Activated T-cell treated with anti-CD3 and anti-CD28 coated beads for 1 hour (primary cell): ENCODE measurements at regions not wholly inside any gene's neighbourhood (a gene's known extent, or its start where the extent isn't known, plus 50 kb on each side); places are given as distances from the start of the nearest gene placed in this dataset.

Source experiments
- DNase-seq: peaks from one replicate; pipeline ENCODE4 v3.0.0-alpha.2; 2020; ENCODE audit warnings: low read depth

DNA sequence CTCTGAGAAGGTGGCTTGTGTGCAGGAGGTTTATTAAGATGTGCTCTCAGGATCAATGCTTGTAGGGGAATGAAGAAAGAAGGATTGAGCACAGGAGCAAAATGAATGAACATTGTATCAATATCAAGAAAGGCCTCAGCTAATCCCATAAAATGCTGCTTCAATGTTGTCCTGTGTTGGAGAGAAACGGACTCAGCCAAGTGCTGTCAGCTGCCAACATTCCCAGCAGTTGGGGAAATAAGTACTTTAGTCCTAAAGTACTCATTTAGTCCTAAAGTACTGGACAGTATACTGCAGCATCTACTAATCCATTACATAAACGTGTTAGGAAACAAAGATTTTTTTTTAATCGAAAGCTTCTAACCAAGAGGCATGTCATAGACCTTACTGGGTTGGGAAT lies 255.9 kb downstream of the SEC23A start:
- DNase-seq, result no peak

DNA sequence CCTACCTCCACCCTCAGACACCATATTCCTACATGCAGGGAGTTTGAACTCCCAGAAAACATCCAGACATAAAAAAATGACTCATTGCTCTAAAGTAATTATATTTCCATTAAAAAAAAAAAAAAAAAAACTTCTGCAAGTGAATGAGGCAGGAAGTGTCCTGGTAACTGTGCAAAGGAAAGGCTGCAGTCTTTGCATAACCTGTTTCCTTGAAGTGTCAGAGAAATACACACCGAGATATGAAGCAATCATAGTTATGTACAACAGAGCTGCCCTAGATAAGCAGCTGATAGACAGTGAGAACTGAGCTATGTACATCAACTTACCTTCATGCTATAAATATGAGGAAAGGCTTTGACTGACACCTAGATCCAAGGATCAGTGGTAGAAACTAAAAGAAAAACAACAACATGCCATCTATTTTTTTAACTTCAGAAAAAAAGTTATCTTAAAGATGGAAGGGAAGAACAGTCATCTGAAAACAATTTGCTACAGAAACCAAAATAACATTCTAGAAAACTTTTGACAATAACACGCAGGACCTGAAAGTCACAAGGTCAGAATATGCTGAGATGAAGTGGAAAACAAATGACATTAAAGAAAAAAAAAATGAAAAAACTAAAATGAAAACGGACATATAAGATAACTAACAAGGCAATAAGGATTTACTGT lies 263.2 kb downstream of the SEC23A start:
- no peak for DNase-seq

DNA sequence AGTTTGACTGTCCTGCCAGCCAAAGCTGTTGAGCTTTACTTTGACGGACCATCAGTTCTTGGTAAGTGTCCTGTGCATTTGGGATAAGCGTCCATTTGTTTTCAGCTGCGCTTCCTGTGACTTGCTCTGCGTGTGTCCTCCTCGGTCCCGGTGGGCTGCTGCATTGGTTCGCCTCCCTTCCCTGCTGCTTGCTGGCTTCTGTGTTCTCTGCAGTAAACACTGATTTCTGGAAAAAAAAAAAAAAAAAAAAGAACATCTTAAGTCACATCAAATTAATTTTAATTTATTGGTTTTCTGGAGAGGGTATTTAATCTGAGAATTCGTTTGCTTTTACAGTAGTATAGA lies 264.1 kb downstream of the SEC23A start:
- DNase-seq, result no peak

DNA sequence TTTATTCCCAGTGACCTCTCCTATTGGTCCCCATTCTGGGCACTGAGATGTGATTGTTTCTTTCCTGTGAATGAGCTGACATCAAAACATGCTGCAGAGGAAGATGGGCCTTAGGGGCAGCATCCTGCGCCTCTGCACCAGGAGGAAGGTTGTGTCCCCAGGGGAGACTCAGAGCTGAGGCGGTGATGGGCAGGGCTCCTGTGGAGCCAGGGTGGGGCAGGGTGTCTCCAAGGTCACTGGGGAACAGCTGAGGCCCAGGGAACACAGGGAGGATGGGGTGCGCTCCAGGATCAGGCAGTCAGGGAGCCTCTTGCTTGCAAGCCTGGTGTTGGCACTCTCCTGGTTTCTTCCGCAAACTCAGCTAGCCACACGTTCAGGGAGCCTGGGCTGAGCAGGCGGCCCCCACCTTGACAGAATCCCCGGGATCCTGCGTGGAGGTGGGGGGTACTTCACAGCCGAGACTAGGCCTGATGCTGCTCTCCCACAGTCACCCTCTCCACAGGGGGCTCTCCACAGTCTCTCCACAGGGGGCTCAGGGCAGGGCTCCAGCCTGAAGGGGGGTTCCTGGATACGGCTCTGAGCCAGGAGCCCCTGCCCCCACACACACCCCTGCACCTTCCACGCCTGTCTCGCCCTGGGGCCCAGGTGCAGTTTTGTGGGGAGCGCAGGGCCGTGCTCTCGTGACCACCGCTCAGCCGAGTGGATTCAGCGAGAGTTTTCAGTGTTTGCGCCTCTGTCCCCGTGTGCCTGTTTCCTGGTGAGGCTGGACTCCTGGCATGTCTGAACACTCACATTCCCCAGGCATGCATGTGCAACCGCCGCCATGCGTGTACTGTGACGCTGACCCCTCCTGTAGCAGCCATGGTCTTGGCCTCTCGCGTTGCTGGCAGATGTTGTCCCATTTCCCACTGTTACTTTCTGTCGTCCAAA lies 264.7 kb downstream of the SEC23A start:
- DNase-seq, result no peak

DNA sequence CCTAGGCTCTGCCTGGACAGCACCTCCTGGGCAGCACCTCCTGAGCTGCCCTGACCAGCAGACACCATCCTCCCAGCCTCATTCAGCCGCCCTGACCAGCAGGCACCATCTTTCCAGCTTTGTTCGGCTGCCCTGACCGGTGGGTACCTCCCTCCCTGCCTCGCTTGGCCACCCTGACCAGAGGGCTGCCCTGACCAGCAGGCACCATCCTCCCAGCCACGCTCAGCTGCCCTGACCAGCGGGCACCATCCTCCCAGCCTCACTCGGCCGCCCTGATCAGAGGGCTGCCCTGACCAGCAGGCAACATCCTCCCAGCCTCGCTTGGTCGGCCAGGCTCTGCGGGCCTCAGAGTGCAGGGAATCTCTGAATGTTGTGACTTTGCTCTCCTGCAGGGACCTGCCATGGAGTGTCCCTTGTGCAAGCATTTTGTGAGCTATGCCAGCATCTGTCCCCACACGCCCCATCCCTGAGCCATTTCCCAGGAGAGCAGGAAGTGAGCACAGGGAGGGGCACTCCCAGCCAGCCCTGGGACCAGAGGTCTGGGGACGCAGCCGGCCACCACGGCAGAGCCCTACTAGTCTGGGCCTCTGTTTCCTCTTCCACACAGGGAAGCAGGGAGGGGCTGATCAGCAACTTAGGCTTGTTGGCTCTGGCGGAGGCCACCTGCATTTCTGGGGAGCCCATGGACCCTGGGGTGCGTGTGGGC lies 265.5 kb downstream of the SEC23A start:
- no peak for DNase-seq

DNA sequence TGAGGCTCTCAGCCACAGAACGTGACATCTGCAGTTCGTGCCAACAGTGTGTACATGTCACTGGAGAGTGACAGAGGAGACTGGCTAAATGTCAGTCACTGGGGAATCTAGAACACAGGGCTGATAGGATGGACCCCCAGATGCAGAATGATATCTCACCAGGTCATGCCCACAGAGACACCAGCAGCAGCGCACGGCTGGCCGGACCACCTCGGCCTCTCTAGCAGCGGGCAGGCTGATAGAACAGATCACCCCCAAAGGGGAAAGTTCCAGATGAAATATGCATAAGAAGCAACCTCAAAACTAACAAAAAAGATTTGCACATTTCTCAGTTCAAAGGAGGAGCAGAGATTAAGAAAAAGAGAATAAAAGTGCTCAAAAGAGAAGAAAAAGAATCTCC lies 266.5 kb downstream of the SEC23A start:
- no peak for DNase-seq

DNA sequence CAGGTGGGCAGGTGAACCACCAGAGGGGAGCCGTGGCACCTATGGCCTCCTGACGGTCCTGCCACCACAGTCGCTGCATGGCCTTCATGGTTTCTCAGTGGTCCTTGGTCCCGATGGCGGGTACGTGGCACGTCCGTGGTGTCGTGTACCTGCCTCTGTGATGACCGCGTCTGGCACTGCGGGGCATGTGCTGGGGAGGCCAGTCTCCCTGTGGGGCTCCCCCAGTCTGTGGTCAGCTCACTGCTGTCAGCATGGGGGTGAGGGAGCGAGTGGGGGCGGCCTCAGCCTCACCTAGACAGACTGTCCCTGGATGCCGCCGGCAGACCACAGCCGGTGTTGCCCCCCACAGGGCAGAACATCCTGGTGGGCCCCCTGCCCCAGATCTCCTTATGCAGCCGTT lies 267.2 kb downstream of the SEC23A start:
- no peak for DNase-seq

DNA sequence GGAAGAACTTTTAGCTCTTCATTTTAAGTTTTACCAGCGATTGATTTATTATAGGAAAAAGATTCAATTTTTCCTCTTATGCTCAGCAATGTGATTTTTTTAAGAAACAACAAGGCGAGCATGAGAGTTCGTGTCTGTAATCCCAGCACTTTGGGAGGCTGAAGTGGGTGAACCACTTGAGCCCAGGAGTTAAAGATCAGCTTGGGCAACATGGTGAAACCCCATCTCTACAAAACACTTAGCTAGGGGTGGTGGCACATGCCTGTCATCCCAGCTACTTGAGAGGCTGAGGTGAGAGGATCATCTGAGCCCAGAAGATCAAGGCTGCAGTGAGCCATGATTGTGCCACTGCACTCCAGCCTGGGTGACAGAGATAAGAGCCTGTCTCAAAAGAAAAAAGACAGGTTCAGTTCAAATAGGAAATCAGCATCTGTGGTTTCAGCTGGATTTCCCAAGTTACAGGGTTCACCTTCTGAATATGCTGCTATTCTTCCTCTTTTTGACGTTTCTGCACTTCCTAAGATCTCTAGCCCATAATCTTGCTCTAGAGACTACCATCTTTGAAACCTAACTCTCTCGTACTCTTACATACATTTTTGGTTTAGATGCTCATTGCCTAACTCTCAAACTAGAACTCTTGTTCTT lies 274.7 kb downstream of the SEC23A start:
- no peak for DNase-seq

DNA sequence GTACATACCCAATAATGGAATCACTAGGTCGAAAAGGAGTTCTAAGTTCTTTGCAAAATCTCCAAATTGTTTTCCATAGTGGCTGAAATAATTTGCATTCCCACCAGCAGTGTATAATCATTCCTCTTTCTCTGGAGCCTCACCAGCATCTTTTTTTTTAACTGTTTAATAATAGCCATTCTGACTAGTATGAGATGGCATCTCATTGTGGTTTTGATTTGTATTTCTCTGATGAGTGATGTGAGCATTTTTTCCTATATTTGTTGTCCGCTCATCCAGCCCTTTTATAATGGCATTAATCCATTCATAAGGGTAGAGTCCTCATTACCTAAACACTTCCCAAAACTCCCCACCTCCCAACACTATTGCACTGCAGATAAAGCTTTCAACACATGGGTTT lies 278.3 kb downstream of the SEC23A start:
- no peak for DNase-seq

DNA sequence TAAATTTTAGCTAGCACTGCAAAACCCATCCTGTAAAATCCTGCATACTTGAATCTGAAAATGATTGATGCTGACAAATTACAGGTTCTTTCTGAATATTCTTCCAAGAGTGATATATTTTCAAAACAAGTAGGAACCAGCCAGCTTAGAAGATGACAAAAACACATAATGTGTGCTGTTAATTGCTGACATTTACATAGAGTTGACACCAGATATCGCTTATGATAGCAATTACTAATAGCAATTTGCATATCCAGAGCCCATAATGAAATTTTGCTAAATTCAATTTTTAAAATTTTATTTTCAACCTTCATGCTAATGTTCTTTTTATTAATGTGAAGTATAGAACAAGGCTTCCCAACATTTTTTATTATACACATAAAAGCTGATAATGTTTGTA lies 284.5 kb downstream of the SEC23A start:
- DNase-seq, result no peak

DNA sequence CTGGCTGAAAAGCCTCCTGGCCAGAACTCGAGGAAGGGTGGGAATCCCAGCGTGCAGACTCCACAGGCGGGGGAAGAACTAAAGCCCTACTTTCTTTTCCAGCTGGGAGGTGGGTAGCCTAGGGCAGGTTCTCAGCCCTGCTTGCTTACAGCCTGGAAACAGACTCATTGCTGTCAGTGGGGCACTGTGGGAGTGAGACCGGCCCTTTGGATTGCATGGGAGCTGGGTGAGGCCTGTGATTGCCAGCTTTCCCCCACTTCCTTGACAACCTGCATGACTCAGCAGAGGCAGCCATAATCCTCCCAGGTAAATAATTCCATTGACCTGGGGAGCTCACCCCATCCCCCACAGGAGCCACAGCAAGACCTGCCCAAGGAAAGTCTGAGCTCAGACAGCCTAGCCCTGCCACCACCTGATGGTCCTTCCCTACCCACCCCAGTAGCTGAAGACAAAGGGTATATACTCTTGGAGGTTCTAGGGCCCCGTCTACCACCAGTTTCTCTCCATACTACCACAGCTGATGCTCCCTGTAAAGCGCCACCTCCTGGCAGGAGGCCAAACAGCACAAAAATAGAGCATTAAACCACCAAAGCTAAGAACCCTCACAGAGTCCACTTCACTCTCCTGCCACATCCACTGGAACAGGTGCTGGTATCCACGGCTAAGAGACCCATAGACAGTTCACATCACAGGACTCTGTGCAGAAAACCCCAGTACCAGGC lies 294.1 kb downstream of the SEC23A start:
- DNase-seq, result no peak

DNA sequence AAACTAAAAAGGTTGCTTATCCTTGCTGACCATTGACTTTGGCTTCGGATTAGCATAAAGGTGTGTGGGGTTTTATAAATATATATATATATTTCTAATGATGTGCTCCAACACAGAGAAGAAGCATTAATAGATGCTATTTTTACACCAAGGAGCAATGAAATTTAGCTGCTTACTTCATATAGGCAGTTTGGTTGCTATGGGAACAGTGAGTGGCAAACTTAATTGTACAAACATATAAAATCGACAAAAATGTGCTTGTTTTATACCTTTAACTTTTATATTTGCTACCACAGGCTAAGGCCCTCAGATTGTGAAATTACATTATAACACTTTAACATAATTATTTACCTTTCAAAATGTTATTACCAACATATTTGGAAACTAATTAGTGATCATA lies 303.4 kb downstream of the SEC23A start:
- no peak for DNase-seq

DNA sequence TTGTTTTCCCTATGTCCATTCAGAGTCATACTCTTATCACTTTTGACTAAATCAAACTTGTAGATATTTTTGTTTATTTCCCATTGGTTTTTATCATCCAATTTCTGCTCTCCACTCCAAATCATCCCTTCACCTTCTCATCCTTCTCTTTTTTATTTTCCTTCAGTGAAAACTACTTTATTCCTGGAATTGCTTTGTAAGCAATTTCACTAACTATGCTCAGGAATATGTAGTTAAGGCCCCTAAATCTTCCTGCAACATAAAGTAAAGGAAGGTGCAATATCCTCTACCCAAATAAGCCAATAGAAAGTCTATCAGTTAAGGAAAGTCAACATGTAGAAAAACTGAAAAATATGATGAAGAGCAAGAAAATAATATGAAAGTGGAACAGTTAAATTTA lies 308.4 kb downstream of the SEC23A start:
- no peak for DNase-seq

DNA sequence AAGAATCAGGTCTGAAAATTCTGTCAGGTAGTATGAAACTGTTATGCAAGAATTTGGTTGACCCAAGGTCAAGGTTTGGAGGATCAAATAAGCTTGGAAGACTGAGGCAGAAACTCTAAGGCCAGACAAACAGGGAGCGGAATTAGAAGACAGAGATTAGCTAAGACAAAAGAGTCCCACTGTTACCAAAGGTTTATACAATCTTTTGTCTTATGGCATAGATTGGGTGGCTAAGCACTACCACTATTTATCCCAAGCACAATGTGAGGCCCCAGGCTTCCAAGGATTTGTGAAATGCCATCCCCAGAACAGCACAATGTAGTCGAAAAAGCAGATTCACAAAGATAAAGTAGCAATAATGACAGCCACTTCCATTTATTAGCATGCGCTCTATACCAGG lies 311.2 kb downstream of the SEC23A start:
- no peak for DNase-seq

DNA sequence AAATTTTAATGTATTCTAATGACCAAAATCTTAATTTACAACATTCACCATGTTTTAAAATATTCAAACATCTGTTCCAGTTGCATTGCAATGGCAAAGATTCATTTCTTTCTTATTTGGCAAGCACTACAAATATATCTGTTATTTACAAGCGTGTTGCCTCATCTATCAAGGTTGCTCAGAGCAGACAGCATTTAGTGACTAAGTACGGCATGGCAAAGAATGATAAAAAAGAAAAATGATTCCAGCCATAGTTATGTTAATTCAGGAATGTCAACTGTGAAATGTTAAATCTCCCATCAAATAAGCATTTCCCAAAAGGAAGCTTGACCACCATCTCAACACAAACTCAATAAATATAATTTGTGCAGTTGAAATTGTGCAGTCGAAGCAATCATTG lies 312.1 kb downstream of the SEC23A start:
- no peak for DNase-seq

DNA sequence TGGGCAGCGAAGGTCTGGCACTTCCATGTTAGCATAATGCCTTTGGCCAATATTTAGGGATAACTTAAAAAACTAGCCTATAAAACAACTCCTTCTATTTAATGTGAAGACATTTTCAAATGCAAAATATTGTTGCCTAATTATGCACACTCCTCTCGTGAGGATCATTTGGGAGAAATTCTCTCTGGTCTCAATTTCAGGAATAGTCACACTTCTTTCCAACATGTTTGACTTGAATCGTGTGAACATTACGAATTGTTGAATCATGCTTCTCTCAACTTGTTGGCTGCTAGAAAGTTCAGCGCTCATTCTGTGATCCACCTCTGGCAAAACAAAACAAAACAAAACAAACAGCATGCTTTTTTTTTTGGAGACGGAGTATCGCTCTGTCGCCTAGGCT lies 313.2 kb downstream of the SEC23A start:
- DNase-seq, result no peak

DNA sequence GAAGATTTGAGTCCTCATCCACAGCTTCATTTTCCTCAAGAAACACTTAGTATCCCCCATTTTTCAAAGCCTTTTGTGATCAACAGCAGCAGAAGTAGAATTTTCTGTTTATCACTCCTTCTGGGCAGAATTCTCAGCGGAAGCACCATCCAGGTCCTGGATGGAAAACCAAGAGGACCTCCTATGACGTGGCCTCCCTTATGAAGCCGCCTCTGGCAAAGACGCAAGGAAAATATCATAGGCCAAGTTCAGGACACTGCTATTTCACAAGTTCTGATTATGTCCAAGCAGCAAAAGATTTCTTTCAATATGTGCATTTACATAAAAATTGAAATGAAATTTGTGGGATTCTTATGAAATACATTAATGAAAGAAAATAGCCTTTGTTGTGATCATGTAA lies 315.0 kb downstream of the SEC23A start:
- DNase-seq, result no peak

DNA sequence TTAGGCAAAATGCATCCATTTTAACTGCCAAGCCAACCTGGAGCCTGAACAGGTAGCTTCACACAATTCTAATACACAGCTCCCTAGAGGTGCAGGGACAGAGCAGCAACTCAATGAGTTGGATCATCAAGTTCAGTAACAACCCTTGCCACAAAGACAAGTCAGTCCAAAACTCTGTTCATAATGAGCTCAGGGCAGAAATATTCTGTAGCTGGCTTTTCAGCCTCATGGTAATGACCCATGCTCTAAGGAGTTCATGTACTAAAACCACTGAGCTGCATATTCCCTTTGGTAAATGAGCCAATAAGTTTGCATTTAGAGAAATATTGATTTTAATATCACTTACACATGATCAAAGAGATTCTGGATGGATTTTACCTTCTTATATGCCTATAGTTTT lies 316.1 kb downstream of the SEC23A start:
- DNase-seq, result no peak

DNA sequence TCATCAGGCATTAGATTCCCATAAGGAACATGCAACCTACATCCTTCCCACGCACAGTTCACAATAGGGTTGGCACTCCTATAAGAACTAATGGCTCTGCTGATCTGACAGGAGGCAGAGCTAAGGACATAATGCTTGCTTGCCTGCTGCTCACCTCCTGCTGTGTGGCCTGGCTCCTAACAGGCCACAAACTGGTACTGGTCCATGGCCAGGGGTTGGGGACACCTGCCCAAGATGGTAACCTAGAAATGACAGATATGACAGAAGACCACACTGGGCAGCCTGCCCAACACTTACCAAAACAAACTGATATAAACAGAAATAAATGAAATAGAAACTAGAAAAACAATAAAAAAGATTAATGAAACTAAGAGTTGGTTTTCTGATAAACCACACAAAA lies 325.6 kb downstream of the SEC23A start:
- no peak for DNase-seq

DNA sequence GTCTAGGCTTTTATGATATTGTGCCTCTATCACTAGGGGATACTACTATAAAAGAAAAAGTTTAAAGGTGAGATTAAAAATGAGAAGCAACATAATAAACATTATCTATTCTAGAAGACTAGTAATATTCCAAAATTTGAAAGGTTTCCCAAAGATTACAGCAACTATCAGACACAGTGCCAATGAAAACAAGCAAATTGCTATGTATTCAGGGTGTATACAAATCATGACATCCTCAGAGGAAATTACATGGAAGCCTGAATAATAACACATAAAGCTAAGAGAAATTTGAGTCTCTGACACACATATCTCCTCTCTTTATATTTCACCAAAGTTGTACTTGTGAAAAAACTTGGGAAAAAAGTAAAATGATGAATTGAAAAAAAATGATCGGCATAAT lies 327.0 kb downstream of the SEC23A start:
- no peak for DNase-seq

DNA sequence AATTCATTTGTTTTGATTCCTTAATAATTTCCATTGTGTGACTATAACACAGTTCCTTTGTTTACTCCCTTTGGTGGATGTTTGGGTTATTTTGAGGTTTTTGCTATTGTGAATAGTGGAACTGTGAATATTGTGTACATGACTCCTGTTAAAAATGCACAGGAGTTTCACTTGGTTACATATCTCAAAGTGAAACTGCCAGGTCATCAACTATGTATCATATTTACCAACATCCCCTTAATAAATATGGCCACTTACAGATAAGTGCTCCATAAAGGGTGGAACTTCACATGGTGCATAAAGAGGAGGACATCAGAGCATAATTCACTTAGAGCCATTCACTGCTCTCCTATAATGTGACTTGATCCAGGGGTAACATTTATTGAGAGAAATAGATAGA lies 328.9 kb downstream of the SEC23A start:
- DNase-seq, result no peak

DNA sequence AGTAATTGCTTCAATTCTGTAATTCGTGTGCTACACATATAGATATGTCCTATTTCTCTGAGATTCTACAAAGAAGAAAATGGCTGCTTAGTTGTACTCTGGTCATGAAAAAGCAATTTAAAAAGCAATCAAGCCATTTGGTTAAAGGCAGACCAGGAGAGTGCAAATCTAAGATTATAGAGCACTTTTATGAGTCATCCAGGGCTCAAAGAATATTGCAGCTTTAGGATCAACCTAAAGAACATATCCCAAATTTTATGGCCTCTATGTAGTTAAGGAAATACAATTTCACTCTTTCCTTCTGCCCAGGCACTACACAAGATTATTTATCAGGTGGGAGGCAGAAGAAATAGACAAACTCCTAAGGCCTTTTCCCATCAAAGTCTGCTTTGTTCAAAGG lies 332.8 kb downstream of the SEC23A start:
- no peak for DNase-seq
